HUDEP-2 (cell line): ENCODE measurements at regions not wholly inside any gene's neighbourhood (a gene's known extent, or its start where the extent isn't known, plus 50 kb on each side); places are given as distances from the start of the nearest gene placed in this dataset.

Experiments
- DNase-seq, 76 experiments: peaks; one replicate each; lab custom pipeline; 2025; ENCODE audit not compliant: unreplicated experiment in 76 of 76; lab: John Stamatoyannopoulos, UW

GRCh38 chr18:67926929-67927864 is 410.7 kb upstream of the DSEL start:
- DNase-seq, result no peak

- no peak for DNase-seq
Observed at GRCh38 chr18:67924656-67925055, 408.1 kb upstream of the DSEL start.

- DNase-seq, result no peak
Observed at GRCh38 chr18:67919316-67919715, 402.8 kb upstream of the DSEL start.

DNA sequence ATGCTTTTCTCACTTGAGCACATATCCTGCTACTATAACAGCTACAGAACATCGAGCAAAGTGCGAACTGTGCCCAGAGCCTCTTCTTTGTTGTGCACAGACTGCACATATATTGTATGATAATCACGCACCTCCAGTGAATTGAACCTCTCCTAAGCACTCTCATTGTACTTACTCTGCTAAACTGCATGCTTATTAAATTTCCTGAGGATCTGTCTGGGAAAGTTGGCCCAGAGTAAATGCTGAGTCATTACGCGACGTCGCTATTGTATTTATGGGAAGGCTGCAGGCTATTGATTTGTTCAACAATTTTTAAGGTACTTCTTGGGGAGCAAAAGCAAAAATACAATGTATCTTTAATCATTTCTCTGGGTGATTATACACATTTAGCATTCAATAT is 399.6 kb upstream of the DSEL start:
- DNase-seq, result no peak

DNA sequence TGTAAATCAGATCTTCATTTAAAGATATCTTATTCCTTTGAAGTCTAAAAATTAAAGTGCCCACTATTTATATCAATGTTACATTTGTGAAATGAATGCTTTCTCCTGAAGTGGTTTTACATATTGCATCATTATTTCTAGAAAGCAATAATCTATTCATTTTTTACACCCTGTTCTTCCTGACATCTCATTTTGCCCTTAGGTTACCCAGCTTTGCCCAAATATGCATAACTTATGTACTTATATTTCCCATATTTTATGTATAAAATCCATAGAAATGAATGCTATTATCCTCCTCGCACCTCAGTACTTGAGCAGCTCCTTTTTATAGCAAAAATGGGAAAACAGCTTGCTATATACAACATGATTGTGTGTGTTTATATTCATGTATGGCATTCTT is 396.5 kb upstream of the DSEL start:
- no peak for DNase-seq

GRCh38 chr18:67901573-67901972 is 385.1 kb upstream of the DSEL start:
- no peak for DNase-seq

- no peak for DNase-seq
Observed at GRCh38 chr18:67896451-67896850, 379.9 kb upstream of the DSEL start.

DNA sequence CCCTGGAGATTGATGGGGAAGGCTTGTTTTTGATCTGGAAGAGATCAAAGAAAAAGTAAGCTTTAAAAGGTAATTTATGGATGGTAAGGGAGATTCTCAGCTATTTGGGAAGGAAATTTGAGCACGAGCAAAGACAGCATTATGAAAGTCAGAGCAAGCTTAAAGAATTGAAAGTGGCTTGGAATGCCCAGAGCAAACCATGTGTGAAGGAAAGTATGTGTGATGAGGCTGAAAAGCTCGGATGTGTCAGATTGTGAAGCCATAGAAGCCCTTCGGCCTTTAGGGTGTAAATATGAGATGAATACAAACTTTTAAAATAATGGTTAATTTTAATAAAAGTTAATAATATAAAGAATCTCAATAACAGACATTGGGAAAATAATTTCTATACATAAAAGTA is 377.4 kb upstream of the DSEL start:
- DNase-seq, result no peak

- DNase-seq, result no peak
Observed at GRCh38 chr18:67876871-67877270, 360.4 kb upstream of the DSEL start.

- DNase-seq, result no peak
Observed at GRCh38 chr18:67875944-67876343, 359.4 kb upstream of the DSEL start.

DNA sequence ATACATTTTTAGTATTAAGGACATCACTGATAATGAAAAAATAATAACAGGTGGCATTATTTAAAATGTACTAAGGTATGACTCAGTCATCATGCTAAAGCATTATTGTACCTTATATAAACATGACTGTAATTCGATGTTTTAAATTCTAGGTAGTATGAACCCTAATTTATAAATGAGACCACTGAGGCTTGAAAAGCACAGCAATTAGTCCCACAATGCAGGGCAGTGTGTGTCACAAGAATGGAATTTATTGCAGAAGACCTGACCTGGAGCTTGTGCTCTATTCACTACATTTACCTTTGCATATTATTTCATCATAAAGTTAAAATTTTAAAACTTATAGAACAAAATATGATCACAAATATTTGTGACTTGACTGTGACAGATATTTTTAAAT is 358.5 kb upstream of the DSEL start:
- DNase-seq, result no peak

GRCh38 chr18:67865400-67865799 is 348.9 kb upstream of the DSEL start:
- no peak for DNase-seq

GRCh38 chr18:67864677-67865340 is 348.3 kb upstream of the DSEL start:
- DNase-seq, result no peak

DNA sequence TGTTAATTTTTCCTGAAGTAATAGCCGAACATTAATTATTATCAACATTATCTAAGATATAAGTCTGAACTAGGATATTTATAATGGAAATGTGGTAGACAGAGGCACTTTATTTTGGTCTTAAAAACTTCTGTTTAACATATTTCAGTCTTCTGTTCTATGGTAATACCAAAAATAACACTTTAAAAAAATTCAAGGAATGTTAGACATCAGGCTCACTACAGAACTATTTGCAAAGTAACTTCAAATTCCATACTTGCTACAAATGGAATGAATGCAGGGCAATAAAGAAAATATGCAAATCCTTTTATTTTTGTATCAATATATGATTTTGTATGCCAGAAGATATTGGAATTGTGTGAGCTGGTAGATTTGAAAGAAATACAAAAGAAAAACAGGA is 345.5 kb upstream of the DSEL start:
- DNase-seq, result no peak

- no peak for DNase-seq
Observed at GRCh38 chr18:67854340-67854739, 337.8 kb upstream of the DSEL start.

GRCh38 chr18:67846422-67847098 is 330.0 kb upstream of the DSEL start:
- no peak for DNase-seq

GRCh38 chr18:67845035-67845434 is 328.5 kb upstream of the DSEL start:
- DNase-seq, result peak in 1 of 76 experiments; percentile 2

DNA sequence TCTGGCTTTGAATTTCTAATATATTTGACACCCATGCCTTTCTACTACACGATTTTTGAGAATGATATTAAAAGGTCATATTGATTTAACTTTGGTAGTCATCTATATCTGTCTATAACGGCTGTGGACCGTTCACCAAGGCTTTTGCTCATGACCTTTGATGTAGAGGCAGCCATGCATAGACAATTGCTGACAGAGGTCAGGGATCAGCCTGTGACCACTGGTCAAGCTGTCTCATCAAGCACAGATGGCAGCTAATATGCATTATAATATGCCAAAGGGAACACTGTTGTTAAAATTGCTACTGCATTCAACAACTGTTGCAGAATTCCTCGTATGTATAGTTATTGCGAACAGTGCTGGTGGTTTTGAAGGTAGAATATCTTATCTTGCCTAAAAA is 323.9 kb upstream of the DSEL start:
- no peak for DNase-seq

DNA sequence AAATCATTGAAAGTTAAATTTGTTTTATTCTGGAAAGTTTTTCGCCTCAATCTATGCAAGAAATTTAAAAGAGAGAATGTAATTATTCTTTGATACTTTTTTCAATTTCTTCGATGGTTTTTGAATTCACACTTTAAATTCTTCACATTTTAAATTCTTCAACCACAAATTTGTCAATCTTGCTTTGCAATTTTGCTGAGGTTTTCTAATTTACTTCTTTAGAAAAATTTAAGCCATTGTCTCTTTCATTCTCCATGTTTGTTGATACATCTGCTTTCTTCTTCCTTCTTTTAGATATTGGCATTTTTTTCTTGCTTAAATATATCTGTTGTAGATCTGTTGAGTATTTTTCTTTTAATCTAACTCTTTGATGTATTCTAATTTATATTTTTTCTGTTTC is 301.9 kb upstream of the DSEL start:
- no peak for DNase-seq

GRCh38 chr18:67815280-67815679 is 298.8 kb upstream of the DSEL start:
- no peak for DNase-seq

DNA sequence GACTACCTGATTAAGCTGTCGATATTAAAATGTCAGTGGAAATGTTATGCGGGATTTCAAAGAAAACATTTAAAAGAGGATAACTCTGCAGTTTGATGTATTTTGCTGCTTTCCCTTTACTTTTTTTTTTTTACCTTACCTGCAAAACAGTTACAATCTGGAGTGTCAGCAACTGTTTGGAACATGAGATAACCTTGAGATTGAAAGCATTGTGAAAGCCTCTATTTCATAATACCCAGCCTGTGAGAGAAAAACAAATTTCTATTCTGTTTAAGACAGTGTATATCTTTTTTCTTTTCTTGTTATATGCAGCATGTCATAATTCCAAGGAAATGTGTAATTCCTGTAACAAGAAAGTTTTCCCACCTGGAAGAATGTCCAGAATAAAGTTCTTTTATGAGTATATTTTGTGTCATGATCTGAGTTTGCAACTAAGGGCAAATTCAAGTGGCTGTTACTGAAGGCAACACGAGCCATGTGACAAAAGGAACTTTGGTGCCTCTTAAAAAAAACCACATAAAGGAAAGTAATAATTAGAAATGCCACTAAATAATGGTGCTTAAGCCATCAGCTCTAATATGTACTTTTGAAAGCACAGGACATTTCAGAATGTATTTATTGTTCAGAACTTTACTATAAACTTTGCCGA is 297.0 kb upstream of the DSEL start:
- no peak for DNase-seq
